Prostate gland (tissue), 2 donors: ENCODE measurements at regions not wholly inside any gene's neighbourhood (a gene's known extent, or its start where the extent isn't known, plus 50 kb on each side); places are given as distances from the start of the nearest gene placed in this dataset.

Source experiments
- CTCF ChIP-seq, 4 experiments: fragments of 200-600 bp in 2 of 4; fragments of 450-650 bp in 2 of 4; sonication (generic) in 2 of 4; IDR thresholded peaks; 1 replicate in 3 of 4; 2 replicates in 1 of 4; pipeline ENCODE4 v1.5.1; 2016 to 2019; ENCODE audit warnings: antibody characterized with exemption in 4 of 4, mild to moderate bottlenecking in 2 of 4, moderate library complexity in 2 of 4
- POLR2A ChIP-seq: fragments of 450-650 bp; IDR thresholded peaks from one replicate; pipeline ENCODE4 v1.6.1; 2016; ENCODE audit warnings: antibody characterized with exemption, mild to moderate bottlenecking
- POLR2AphosphoS5 ChIP-seq: sonication (generic); formaldehyde crosslinking; IDR thresholded peaks from one replicate; pipeline ENCODE4 v1.6.1; 2017; ENCODE audit warnings: antibody characterized with exemption

GRCh38 chr4:163614866-163615265, 120.4 kb downstream of the TMA16 start:
- no peak for TF ChIP-seq CTCF (IDR thresholded peaks at IDR 0.05)
- TF ChIP-seq POLR2A: no peak
- no peak for TF ChIP-seq POLR2AphosphoS5
